ENCODE measurements at regions not wholly inside any gene's neighbourhood (a gene's known extent, or its start where the extent isn't known, plus 50 kb on each side); places are given as distances from the start of the nearest gene placed in this dataset.

- Histone ChIP-seq H3K9ac (ENCODE audit: low read length) (no peak overlapping the region), H4K20me1 (ENCODE audit: insufficient read depth) (no peaks in the 10 kb centered on the region), H3K27ac (ENCODE audit: low read depth, low read length) (no peak overlapping the region), H3K4me1 (ENCODE audit: control insufficient read depth in 1 of 2, insufficient read depth in 2 of 2, low read length in 2 of 2) (peaks cover 22 to 23% of the 10 kb centered on the region in 2 experiments), H3K9me2 (ENCODE audit: insufficient read depth) (no peaks in the 10 kb centered on the region), H3K9me3 (ENCODE audit: control insufficient read depth in 1 of 2, insufficient read depth in 1 of 2, low read depth in 1 of 2, low read length in 2 of 2) (no peaks in the 10 kb centered on the region), H3K4me3 (replicated peaks in 1 of 2; ENCODE audit: low read depth in 1 of 2, low read length in 2 of 2) (no peak overlapping the region), H2AFZ (ENCODE audit: low read depth, low read length, poor library complexity, severe bottlenecking) (no peak overlapping the region), H3K27me3 (ENCODE audit: insufficient read depth, low read length) (no peaks in the 10 kb centered on the region), H3K79me2 (ENCODE audit: insufficient read depth, low read length) (no peaks in the 10 kb centered on the region), H3K36me3 (ENCODE audit: control insufficient read depth in 1 of 2, insufficient read depth in 2 of 2, low read length in 2 of 2) (no peaks in the 10 kb centered on the region), H3K4me2 (ENCODE audit: low read length) (no peak overlapping the region)
- intact Hi-C loops (cut with micrococcal nuclease), result no loop called here
- ATAC-seq, result no peak
- RAD21 ChIA-PET (ENCODE audit: low non-redundant PET in 1 of 2, low total read pairs in 2 of 2, uncharacterized antibody in 2 of 2, unreplicated experiment in 2 of 2), result no interaction called here
- CTCF ChIA-PET, result no interaction called here
- POLR2A ChIA-PET, result no interaction called here
- BruUV-seq (replicated peaks), result no TSS peak
- TF ChIP-seq POLR2AphosphoS5 (IDR thresholded peaks at IDR 0.05; ENCODE audit: low read depth, low read length), result no peak
- TF ChIP-seq RAD21 (IDR thresholded peaks at IDR 0.05; ENCODE audit: low read depth), result no peak
- TF ChIP-seq FOSL1 (IDR thresholded peaks at IDR 0.05; ENCODE audit: low read depth), result no peak
- no peak for TF ChIP-seq POLR2A (IDR thresholded peaks at IDR 0.05; ENCODE audit: borderline replicate concordance, extremely low read depth, insufficient read depth, insufficient read length)
- no peak for TF ChIP-seq CBX3 (IDR thresholded peaks at IDR 0.05; ENCODE audit: low read depth)
- no peak for TF ChIP-seq SP1 (IDR thresholded peaks at IDR 0.05; ENCODE audit: low read depth)
- TF ChIP-seq REST (IDR thresholded peaks at IDR 0.05; ENCODE audit: low read depth), result no peak
- TF ChIP-seq EGR1 (IDR thresholded peaks at IDR 0.05; ENCODE audit: low read depth), result no peak
- TF ChIP-seq ZBTB33 (IDR thresholded peaks at IDR 0.05; ENCODE audit: extremely low read depth, insufficient replicate concordance, low read length), result no peak
- TF ChIP-seq JUND (IDR thresholded peaks at IDR 0.05), result no peak
- TF ChIP-seq CTCF (IDR thresholded peaks at IDR 0.05 in 2 of 3, conservative IDR thresholded peaks at IDR 0.05 in 1 of 3; ENCODE audit: borderline replicate concordance in 1 of 3, insufficient read depth in 1 of 3, low read depth in 2 of 3, low read length in 2 of 3), result no peak
- no peak for TF ChIP-seq ZFX (IDR thresholded peaks at IDR 0.05)
- no peak for TF ChIP-seq TCF7L2 (IDR thresholded peaks at IDR 0.05; ENCODE audit: borderline replicate concordance, extremely low read depth, insufficient read depth, insufficient read length)
- no peak for TF ChIP-seq EZH2phosphoT487 (IDR thresholded peaks at IDR 0.05; ENCODE audit: borderline replicate concordance)
- TF ChIP-seq YY1 (IDR thresholded peaks at IDR 0.05; ENCODE audit: extremely low read depth, insufficient replicate concordance, low read depth, low read length), result no peak
- no peak for TF ChIP-seq SRF (IDR thresholded peaks at IDR 0.05; ENCODE audit: low read depth)
- TF ChIP-seq ELF1 (IDR thresholded peaks at IDR 0.05; ENCODE audit: borderline replicate concordance, low read depth), result no peak
- TF ChIP-seq SIN3A (IDR thresholded peaks at IDR 0.05; ENCODE audit: low read depth), result no peak
- TF ChIP-seq ATF3 (IDR thresholded peaks at IDR 0.05), result no peak
- DNase-seq (ENCODE audit: low read depth, low spot score), result no peak
Observed at GRCh38 chr17:20938244-20938643, 104.6 kb downstream of the USP22 start.

Measured in HCT116 (cell line).